ENCODE measurements at regions not wholly inside any gene's neighbourhood (a gene's known extent, or its start where the extent isn't known, plus 50 kb on each side); places are given as distances from the start of the nearest gene placed in this dataset.

- no peak for TF ChIP-seq GTF2F1 (IDR thresholded peaks at IDR 0.05; ENCODE audit: borderline replicate concordance, low read depth, low read length)
- TF ChIP-seq BCL11A (IDR thresholded peaks at IDR 0.05; ENCODE audit: low read depth in 2 of 2, low read length in 2 of 2), result no peak
- no peak for TF ChIP-seq TCF12 (IDR thresholded peaks at IDR 0.05; ENCODE audit: low read depth, low read length)
Measured at GRCh38 chr14:50039120-50039517, 77.3 kb downstream of the VCPKMT start (continued).

Measured in H1 (cell line).